ENCODE measurements at regions not wholly inside any gene's neighbourhood (a gene's known extent, or its start where the extent isn't known, plus 50 kb on each side); places are given as distances from the start of the nearest gene placed in this dataset.
A peak's percentile ranks its signal among the peaks of the same experiment; 100 is the strongest.
"Not testable (repeated sequence)": the region's sequence is repeated elsewhere in the genome, so short reads cannot be mapped to it uniquely, and the experiment has no call there.

DNA sequence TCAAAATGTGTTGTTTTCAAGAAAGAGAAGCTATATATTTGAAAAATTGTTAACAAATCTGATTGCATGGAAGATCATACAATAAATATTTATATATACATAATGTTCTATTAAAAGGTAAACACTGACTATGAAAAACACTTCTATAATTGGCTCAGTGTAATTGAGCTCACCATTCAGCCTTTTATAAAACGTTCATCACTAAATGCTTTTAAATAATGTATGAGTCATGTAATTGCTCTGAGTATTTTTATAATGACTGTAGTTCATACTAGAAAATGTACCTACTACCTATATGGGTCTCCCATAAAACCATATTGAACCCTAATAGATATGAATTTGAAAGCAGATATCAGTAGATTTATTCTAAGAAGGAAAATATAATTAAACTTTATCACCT, 240.4 kb upstream of the MGAT4C start:
- DNase-seq = no peak

GRCh38 chr12:86484473-86484872, 228.3 kb upstream of the MGAT4C start:
- no peak for DNase-seq

DNA sequence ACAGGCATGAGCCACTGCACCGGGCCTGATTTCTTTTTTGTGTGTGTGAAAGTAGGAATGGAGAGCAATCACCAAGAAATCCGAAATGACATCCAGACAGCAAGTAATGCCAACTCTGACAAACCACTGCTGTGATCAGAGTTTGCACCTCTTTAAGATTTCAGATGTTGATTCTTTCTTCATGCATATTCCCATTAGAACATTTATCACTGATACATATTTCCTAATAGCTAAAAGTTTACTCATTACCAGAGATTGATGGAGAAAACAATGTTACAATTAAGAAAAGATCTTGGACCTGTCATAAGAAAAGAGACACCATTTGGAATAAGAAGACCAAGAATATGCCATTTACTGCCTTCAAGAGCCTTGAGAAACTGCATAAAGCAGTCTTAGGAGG, 217.0 kb upstream of the MGAT4C start:
- no peak for DNase-seq

DNA sequence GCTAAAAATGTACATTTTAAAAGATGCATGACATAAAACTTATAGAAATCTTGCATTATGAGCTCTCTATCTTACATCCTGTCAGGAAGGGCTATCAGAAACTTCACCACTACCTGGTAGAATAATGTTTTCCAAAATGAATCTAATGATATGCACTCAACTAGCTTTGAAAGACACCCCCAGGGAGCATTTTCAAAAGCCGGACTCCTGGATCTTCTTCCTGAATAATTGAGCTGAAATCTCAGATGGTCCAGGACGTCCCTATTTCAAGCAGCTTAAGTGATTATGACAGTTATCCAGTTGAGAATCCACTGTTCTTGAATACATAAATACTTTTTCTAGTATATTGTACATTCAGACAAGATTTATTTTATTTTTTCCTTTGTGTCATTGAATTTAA, 200.6 kb upstream of the MGAT4C start:
- no peak for DNase-seq

DNA sequence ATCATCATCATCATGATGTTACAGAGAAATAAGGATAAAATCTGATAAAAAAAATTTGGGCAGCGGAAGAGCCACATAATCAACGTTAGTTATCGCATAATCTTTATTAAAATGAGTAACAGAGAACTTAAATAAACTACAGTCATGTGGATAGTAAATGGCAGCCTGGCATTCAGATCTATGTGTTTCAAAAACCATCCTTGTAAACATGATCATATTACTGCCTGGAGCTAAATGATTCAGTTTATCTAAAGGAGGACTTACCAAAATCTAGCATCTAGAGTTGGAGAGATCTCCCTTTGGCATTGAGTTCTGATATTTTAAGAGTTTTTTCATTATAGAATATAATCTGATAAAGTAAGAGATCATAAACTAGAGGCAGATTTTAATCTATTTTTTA, 200.1 kb upstream of the MGAT4C start:
- DNase-seq = no peak

- peak; percentile 4 for DNase-seq
These were observed 189.2 kb upstream of the MGAT4C start for GRCh38 chr12:86445356-86445755.

DNA sequence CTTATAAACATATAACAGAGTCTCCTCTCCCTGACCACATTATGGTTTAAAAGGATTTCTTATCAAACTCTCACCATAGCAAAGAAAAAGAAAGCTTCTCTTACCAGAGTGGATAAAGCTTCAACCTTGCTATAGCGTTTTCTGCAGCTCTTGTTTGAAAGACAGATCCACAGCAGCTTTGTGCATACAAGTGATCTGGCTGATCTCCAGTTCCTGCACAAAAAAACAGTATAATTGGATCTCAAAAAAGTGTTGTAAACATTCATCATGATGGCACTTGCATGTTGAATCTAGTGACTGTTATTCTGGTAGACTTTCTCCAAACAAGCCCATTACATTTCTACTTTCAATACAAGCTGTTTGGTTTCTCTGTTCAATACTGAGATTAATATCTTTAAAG, 178.9 kb upstream of the MGAT4C start:
- no peak for DNase-seq

- DNase-seq = no peak
These were observed 173.6 kb upstream of the MGAT4C start for GRCh38 chr12:86429824-86430223.

DNA sequence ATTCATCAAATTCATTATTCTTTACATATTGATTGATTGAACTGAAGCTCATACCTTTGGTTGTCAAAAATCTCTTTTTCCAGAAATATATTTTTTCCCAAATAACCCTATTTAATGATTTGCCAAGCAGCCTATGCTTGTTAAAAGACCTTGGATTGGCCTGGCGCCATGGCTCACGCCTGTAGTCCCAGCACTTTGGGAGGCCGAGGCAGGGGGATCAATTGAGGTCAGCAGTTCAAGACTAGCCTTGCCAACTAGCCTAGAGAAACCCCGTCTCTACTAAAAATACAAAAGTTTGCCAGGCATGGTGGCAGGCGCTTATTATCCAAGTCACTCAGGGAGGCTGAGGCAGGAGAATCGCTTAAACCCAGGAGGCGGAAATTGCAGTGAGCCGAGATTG, 165.1 kb upstream of the MGAT4C start:
- no peak for DNase-seq

GRCh38 chr12:86414201-86414600, 158.0 kb upstream of the MGAT4C start:
- DNase-seq = no peak

DNA sequence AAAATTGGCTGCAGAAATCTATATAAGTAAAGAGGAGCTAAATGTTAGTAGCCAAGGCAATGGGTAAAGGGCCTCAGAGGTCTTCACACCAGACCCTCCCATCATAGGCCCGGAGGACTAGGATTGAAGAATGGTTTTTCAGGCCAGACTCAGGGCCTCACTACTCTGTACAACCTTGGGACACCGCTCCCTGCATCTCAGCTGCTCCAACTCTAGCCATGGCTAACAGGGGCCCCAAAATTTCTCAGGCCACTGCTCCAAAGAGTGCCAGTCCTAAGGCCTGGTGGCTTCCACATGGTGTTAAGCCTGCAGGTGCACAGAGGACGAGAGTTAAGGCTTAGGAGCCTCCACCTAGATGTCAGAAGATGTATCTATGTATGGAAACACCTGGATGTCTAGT, 155.5 kb upstream of the MGAT4C start:
- DNase-seq = no peak

- no peak for DNase-seq
These were observed 151.5 kb upstream of the MGAT4C start for GRCh38 chr12:86407620-86408208.

- peak; percentile 14 for DNase-seq
These were observed 133.8 kb upstream of the MGAT4C start for GRCh38 chr12:86389949-86390348.

- no peak for DNase-seq
These were observed 131.5 kb upstream of the MGAT4C start for GRCh38 chr12:86387591-86388145.

GRCh38 chr12:86383759-86384158, 127.6 kb upstream of the MGAT4C start:
- DNase-seq = not testable (repeated sequence)

DNA sequence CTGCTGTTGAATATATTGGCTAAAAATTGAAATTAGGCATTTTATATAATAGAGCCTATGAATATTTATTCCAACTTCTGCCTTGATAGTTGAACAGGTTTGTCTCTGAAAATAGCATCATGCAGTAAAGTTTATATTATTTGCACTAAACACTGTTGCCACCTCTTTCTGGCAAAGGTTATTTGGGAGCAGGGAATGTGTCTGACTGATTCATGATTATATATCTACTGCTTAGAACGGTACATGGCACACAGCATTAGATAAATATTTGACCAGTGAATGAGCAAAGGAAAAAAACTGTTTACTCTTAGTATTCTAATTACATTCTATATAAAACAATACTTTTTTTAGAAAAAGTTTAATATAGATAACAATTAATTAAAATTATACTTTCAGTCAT, 123.1 kb upstream of the MGAT4C start:
- no peak for DNase-seq

DNA sequence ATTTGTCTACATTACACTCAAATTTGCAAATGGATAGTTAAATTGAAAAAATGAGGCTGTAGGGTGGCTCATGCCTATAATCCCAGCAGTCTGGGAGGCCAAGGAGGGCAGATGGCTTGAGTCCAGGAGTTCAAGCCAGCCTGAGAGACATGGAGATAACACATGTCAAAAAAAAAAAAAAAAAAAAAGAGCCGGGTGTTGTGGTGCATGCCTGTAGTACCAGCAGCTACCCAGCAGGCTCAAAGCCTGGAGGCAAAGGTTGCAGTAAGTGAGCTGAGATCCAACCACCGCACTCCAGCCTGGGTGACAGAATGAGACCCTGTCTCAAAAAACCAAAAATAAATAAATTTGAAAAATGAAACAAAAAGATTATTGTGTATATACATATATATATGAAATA, 119.9 kb upstream of the MGAT4C start:
- no peak for DNase-seq

DNA sequence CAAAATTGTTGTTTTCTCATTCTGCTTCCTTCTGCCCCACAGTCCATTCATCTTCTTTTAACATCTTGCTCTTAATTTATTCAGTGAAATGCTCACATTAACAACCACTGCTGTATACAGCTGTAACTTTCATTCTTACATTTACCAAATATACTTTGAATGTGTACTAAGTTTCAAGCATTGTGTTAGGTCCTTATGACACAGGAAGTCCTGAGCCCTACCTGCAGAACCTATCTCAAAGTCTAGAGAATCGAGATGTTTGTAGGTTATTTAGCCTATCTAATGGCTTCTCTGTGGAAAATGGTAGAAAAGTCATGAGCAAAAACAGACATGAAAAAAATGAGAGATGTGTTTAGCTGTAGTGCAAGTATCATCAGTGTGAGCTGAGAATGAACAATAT, 117.6 kb upstream of the MGAT4C start:
- DNase-seq = no peak

DNA sequence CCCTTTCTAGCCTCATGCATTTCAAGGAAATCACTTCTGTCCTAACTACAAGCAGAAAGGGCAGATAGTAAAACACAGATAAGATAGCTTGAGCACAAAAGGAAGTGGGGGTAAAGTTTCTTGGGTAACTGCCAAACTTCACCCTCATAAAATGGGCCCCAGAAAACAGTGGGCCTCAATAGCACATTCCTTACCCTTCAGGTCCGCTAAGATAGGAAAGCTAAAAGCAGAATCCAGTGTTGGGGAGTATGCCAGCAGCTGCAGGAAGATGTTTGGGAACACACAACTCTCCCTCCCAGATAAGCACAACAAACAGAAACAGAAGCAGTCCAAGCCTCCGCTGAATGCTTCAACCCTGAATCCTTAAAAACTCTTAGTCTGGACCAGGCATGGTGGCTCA, 110.9 kb upstream of the MGAT4C start:
- no peak for DNase-seq

GRCh38 chr12:86349196-86349595, 93.0 kb upstream of the MGAT4C start:
- no peak for DNase-seq

DNA sequence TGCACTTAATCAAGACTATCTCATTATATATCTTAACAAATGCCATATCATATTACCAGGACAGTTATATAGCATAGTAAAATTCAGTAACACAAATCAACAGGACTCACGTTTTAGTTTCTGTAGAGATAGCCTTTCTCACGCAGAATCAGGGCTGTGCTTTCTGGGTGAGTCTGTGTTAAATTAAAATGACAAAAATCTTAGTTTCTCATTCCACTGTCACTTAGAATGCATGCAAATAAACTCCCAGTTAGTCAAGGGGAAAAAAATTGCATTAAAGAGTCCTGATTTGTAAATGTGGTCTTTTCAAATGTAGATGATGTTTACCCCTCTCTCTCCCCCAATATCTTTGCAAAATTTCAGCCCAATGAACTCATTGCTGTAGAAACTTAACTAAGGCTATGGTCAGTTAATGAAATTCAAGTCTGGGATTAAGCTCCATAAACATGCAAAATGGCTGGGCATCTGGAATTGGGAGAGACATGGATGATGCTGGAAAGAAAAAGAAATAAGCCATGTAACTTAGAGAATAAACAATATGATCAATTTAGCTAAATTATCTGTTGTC, 77.8 kb upstream of the MGAT4C start:
- DNase-seq = no peak

GRCh38 chr12:86331457-86331856, 75.3 kb upstream of the MGAT4C start:
- DNase-seq = no peak

- no peak for DNase-seq
These were observed 74.8 kb upstream of the MGAT4C start for GRCh38 chr12:86331012-86331411.

GRCh38 chr12:86312232-86312631, 56.0 kb upstream of the MGAT4C start:
- no peak for DNase-seq

Data from fibroblast of skin of right quadriceps (primary cell).